CD4-positive, alpha-beta T cell treated with Interleukin-4 for 1 hour (primary cell): ENCODE measurements at regions not wholly inside any gene's neighbourhood (a gene's known extent, or its start where the extent isn't known, plus 50 kb on each side); places are given as distances from the start of the nearest gene placed in this dataset.
"Not testable (repeated sequence)": the region's sequence is repeated elsewhere in the genome, so short reads cannot be mapped to it uniquely, and the experiment has no call there.

ENCODE experiments used
- DNase-seq, 2 donors: peaks; one replicate each; pipeline ENCODE4 v3.0.0-alpha.2; 2020 to 2022

DNA sequence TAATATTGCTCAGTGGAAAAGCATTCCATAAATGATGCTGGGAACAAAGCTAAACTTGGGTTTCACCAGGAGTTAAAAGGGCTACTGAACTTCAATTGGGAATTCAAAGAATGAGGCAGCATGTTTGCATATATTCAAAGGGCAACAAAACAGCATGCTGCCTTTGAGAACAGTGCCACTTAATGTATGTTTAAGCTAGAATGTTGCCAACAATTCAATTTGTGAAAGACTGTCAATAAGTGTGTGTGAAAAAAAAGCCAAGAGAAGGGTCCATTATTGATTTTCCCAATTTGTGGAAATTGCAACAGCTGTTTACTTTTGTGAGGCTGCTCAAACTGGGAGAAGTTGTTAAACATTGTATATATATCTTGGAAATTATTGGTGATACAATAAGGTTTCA lies 701.9 kb upstream of the ACTRT1 start:
- DNase-seq, result no peak

DNA sequence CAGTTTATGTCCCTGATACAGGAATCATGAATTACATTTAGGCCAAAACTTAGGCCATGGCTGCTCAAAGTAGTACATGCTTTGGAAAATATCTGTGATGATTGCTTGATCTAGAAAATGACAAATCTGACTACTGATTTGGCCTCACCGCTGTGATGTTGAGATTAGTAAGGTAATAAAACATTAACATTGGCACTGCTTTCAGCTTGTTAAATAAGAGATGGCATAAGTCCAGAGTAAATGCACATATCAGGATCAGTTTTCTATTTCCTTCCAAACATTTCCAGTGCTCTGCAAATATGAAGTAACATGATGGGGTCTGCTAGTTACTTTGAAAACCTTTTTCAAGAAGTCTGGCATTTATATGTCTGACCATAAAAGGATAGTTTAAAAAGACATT lies 687.3 kb upstream of the ACTRT1 start:
- DNase-seq, result no peak

DNA sequence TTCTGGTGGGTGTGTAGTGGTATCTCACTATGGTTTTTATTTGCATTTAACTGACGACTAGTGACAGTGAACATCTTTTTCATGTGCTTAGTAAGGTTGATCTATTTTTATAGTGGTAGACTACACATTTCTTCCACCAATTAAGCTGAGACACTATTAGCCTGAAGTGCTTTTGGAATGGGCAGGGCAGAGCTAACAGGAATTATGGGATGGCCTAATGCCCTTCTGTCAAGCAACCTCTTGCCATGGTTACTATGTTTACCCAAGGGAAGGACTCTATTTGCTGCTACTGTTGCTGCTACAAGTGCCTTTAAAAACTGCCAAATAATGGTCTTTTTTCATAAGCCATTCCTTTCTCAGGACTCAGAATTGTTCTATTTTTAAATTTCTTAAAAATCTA lies 676.7 kb upstream of the ACTRT1 start:
- DNase-seq, result no peak

DNA sequence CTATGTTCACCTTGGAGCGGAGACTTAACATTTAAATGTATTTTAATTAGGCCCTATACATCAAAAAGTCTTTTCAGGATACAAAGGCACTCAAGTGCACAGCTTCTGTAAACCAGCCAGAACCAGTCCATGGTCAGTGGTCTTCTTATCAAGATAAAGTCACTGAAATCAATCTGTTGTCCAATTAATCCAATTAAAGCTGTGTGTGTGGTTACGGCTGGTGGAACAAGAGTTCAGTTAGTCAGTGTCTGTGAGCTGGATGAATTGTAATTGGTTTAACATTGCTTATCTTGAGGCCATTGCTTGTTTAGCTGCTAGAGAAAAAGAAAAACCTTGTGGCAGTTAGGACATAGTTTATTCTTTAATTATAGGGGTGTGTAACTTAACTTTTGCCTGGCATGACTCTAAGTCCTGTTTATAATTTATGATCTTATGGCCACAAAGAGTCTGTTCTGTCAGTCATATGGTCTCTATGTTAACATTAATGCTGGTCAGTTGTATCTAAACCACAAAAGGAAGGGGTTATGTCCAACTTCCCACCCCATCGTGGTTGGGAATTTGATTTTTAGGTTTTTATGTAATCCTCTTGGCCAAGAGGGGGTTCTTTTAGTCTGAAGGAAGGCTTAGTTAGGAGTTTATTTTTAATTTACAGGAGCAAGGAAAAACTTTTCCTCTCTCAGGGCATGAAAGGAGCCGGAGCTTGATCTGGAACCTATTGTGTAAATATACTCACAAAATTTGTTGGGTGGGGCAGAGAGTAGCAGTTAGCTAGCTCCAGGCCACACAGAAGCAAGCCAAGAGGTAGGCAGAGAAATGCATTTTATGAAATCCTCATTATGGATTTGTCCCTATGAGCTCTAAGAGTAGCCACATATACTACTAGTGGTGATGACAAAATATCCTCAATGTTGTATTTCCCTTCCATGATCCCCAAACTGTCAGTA lies 665.7 kb upstream of the ACTRT1 start:
- DNase-seq, result no peak

DNA sequence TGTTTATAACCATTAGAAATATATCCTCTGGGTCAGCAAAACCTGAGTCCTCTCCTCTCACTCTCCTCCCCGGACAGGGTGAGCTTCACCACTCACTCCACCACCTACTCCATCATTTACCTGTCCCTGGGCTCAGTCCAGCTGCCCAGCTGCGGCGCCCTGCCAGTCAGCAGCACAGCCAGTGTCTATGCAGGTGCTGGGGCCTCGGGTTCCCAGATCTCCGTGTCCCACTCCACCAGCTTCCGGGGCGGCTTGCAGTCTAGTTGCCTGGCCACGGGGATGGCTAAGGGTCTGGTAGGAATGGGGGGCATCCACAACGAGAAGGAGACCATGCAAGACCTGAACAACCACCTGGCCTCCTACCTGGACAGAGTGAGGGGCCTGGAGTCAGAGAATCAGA lies 662.2 kb upstream of the ACTRT1 start:
- DNase-seq, result no peak

DNA sequence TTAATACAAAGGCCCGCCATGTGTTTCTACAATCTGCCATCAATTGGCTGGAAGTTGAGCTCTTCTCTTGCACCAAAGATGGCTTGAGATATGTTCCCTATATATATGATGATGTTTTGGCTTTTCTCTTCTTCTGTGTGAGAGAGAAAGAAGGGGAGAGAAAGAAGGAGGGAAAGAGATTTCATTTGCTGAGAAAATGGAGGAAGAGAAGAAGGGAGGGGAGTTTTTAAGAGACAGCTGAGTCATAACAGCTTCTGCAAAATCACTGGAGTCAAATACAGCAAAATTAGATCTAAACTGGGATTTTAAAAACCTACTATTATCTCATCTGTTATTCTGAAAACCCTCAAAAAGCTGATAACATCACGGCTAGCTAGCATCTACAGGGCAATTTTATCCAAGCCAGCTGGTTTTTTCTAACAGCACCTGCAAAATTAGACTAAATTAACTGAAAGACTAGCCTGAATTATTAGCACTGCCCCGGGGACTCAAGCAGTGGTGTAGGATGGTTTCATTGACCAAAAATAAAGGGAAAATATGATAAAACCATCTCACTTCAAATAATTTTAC lies 647.6 kb upstream of the ACTRT1 start:
- DNase-seq, result no peak

DNA sequence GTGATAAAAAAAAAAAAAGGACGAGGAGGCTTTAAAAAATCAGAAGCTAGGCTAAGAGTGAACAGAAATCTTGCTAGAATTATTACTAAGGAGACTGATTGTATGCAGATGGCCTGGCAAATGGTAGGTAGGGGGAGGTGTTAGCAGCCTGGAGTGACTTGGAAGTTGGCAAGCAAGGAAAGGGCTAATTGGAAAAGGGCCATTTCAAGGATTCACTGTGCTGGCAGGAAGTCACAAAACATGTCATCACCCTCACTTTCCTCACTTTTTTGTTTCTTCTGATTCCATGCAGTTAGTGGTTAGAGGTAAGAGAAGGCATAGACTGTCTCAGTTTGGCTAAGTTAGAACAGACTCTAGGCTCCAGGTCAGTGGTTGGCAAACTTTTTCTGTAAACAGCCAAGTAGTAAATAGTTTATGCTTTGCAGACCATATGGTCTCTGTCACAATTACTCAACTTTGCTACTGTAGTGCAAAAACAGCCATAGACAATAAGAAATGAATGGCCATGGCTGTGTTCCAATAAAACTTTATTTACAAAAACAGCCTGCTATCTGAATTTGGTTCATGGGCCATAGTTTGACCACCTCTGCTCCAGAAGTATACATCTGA lies 646.5 kb upstream of the ACTRT1 start:
- DNase-seq, result no peak

DNA sequence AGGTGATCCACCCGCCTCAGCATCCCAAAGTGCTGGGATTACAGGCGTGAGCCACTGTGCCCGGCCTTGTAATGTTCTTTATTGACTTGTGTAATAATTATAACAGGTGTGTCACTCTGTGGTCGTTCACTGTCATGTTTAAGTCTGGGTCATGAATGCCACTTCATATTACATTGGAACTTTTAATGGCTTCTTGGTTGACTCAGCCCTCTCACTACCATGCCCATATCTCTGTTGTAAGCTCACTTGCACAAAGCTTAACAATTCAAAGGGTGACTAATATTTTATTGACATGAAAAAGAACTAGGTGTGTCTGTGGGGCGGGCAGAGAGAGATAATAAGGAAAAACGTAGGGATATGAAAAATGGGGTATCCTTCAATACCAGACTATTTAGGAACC lies 639.7 kb upstream of the ACTRT1 start:
- DNase-seq, result no peak

DNA sequence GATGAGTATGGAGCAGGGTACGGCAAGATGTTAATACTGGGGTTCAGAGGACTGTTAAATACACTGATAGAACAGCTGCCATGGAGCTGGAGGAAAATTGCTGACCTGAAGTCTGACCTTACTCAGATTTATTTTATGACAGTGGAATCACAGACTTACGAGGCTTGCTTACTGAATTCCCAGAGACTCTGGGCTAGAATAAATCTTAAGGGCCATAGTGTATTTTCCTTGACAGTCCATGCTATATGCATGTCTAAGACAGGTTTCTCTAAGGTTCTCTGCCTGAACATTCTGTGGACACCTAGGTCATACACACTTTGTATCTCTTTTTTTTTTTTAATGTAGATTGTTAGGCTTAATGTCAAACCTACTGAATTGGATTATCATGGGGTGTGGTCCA lies 633.2 kb upstream of the ACTRT1 start:
- no peak for DNase-seq

DNA sequence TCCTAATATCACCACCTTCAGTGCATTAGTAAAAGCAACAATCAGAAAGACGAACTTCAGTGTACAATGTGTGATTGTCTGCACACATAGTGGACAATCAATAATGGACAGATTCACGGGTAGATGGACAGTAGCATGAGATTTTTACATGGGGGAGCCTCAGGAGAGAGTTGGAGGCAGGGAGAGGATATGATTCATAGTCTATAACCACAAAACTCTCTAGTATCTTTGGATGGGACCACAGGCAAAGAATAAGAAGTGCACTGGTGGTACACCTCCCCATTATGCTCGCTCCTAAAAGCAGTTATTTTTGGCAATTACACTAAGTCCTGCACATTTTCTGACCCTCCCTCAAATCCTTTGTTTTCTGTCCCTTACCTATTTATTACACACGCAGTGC lies 624.4 kb upstream of the ACTRT1 start:
- no peak for DNase-seq

DNA sequence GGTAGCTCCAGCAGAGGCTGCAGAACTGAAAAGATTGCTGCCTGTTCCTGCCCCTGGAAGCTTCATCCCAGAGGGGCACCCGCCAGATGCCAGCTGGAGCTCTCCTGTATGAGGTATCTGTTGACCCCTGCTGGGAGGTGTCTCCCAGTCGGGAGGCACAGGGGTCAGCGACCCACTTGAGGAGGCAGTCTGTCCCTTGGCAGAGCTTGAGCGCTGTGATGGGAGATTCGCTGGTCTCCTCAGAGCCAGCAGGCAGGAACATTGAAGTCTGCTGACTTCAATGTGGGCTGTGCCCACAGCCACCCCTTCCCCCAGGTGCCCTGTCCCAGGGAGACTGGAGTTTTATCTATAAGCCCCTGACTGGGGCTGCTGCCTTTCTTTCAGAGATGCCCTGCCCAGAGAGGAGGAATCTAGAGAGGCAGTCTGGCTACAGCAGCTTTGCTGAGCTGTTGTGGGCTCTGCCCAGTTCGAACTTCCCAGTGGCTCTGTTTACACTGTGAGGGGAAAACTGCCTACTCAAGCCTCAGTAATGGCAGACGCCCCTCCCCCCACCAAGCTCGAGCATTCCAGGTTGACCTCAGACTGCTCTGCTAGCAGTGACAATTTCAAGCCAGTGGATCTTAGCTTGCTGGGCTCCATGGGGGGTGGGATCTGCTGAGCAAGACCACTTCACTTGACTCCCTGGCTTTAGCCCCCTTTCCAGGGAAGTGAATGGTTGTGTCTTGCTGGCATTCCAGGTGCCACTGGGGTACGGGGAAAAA lies 622.3 kb upstream of the ACTRT1 start:
- DNase-seq, result not testable (repeated sequence)

DNA sequence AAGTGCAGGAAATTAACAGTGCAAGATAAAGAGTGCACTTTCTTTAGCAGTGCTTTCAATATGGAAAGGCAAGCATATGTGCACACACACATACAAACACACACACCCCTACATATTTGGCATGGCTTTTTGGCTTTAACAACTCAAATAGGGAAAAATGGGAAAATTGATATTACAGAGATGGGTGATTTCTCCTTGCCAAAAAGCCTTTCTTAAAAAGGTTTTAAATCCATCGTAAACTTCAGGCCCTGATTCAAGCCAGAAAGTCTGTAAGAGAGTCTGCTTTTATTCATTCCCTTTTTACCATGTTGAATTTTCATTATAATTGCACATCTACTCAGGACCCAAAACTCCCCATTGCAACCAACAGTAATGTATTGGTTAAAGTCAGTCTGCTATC lies 612.0 kb upstream of the ACTRT1 start:
- DNase-seq, result no peak

DNA sequence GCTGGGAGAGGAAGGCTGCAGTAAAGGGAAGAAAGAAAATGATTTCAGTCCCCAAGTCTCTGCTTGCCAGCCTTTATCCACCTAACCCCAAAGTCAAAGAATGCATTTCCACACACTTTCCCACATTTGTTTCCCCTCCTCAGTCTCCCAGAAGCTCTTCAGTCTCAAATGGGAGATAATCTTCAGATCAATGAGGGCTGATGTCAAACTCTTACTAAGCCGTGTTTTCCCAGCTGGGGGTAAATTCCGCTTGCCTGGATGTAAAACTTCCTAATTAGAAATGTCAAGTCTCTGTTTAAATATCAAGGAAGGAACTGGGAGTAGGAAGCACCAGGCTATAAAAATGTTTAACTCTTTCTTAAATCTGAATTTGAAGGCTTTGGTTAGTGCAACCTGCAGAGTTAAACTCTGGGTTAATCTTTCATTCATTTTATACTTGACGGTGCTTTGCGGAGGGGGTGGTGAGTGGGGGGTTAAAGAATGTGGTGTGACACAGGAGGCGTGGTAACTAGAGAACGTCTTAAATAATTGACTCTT lies 601.4 kb upstream of the ACTRT1 start:
- DNase-seq, result no peak

DNA sequence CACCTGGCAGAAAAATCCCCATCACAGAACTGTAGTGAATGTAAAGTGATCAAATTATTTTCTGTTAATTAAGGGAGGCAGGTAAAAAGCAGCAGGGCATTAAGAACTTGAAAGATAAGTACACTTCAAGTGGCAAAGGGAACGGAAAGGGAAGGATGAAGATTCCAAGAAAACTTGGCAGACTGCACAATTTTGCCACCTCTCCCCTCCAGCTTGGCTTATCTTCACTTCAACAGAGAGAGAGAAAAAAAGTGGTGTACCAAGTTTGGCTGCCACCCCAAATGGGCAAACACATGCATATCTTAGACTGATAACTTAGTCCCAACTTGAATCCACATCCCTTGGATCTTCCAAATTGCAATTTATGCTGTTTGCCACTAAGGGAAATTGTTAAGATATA lies 598.1 kb upstream of the ACTRT1 start:
- no peak for DNase-seq

DNA sequence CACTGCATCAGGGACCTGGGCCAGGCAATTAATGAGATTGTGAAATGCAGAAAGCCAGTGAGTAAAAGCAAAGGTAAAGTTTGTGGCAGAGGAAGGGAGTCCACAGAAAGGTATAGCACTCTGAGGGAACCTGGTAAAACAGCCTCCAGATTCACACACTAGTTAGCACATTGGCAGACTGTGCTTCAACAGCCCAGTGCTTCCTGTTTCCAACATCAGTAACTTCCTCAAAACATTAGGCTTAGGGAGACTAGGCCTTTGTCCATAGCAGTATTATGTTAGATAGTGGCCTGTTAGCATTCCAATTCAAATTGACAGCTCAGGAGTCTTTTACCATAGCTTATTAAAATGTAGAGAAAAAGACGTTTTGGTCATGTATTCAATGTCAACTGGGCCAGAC lies 582.6 kb upstream of the ACTRT1 start:
- DNase-seq, result no peak

DNA sequence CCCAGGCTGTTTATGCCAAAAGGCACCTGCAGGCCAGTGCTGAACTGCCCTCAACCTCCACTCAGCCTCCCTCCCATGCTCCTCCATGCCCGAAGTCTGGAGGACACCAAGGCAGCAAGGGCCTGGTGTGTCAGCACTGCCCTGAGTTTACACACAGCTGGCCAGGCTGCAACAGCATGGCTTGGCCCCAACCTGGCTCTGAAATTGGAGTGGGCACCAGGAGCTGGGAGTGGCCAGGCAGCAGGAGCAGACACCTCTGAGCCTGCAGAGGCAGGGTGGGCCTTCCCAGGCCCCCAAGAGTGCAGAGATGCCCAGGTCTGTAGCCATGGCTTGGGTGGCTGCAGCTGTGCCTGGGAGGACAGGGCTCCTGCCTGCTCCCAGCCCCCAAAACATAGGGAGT lies 571.2 kb upstream of the ACTRT1 start:
- no peak for DNase-seq

DNA sequence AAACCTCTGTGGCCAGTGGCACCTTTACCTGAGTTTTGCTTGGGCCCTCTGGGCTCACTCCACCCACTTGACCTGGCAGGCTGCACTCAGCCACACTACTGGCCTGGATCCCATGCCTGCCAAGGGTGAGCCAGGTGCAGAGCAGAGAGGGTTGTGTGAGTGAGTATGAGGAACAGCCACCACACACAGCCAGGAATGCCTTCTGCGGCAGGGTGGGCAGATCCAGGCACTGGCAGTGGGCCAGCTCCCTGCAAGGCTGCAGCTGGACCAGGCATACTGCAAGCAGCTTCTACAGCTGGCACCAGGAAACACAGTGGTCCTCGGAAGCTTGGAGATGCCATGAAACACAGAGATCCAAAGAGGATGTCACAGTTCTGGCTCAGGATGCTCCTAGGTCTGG lies 570.1 kb upstream of the ACTRT1 start:
- no peak for DNase-seq

DNA sequence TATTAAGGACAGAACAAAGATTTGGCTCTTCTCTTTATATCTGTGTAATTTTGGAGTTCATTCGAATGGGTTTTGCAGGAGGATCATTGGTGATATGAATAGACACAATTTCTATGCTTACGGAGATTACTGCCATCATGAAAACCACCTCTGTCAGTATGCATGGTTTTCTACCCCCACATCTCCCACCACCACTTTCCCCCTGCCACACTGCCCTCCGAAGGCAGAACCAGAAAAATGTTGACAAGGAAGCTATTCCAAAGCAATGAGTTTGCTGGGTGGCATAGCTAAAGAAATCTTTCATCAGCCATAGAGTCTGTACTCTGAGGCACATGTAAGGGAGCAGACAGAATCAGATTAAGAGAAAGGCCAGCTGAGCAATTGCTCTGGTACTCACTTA lies 567.3 kb upstream of the ACTRT1 start:
- no peak for DNase-seq

DNA sequence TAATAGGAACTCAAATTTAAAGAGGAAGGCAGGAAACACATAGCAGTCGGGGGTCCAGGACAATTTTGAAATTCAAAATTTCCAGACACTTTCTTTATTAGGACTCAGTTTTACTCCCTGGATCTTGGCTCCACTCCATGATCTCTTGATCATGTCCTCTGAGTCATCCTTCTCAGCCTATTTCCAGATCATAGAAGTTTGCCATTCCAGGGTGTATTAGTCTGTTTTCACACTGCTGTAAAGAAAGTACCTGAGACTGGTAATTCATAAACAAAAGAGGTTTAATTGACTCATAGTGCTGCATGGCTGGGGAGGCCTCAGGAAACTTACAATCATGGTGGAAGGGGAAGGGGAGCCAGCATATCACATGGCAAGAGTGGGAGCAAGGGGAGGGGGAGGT lies 564.7 kb upstream of the ACTRT1 start:
- no peak for DNase-seq

DNA sequence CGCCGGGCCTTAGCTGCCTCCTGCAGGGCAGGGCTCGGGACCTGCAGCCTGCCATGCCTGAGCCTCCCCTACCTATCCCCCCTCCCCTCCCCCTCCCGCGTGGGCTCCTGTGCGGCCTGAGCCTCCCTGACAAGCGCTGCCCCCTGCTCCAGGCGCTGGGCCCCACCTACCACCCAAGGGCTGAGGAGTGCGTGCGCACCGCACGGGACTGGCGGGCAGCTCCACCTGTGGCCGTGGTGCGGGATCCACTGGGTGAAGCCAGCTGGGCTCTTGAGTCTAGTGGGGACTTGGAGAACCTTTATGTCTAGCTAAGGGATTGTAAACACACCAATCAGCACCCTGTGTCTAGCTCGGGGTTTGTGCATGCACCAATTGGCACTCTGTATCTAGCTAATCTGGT lies 554.6 kb upstream of the ACTRT1 start:
- DNase-seq, result not testable (repeated sequence)

DNA sequence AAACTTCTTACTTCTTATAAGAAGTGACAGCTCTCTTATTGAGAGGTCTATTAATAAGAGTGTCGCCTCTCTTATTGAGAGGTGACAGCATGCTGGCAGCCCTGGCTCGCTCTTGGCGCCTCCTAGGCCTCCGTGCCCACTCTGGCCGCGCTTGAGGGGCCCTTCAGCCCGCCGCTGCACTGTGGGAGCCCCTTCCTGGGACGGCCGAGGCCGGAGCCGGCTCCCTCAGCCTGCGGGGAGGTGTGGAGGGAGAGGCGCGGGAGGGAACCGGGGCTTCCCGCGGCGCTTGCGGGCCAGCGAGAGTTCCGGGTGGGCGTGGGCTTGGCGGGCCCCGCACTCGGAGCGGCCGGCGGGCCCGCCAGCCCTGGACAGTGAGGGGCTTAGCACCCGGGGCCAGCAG lies 554.2 kb upstream of the ACTRT1 start:
- not testable (repeated sequence) for DNase-seq

DNA sequence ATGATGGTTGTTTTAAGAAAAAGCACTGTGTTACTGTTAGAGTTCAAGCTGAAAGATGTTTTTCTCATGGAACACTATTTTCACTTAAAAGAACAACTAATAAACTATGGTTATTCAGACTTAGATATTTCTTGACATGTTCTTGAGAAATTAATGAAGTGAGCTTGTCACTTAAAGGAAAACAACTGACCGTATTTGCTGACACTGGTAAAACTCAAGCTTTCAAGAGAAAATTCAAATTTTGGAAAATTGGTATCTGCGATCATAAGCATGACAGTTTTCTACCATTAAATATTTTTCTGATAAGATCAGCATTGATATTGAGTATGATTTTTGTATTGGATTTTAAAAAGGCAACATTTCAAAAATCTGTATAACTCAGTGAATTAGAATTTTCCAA lies 549.5 kb upstream of the ACTRT1 start:
- no peak for DNase-seq

DNA sequence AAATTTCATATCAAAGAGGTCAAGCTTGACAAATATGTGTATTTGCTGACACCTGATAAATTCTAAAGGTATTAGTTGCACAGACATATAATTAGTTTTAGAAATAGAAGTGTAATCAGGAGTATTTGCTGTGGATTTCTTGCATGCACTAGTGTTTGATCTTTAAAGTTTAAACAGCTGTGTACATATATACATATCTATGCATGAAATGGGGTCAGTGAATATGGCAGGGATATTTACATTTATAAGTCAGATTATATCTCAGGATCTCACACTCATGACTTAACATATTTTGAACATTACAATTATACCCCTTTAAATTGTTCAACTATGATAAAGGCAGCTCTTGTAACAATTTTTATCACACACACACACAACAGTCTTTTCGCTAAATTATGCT lies 547.4 kb upstream of the ACTRT1 start:
- no peak for DNase-seq
